SK-N-SH (cell line): ENCODE measurements at regions not wholly inside any gene's neighbourhood (a gene's known extent, or its start where the extent isn't known, plus 50 kb on each side); places are given as distances from the start of the nearest gene placed in this dataset.
"Not testable (repeated sequence)": the region's sequence is repeated elsewhere in the genome, so short reads cannot be mapped to it uniquely, and the experiment has no call there.

Source experiments
- CTCF ChIA-PET: fragments of 300-600, 350-600 bp; formaldehyde crosslinking; extraction: SDS; loops from one replicate; lab custom pipeline; 2021; lab: Yijun Ruan, JAX
- POLR2A ChIA-PET: fragments of 350-600 bp; sonication (Branson Sonifier 250); formaldehyde crosslinking; extraction: SDS; loops from one replicate; lab custom pipeline; 2020; ENCODE audit warnings: antibody characterized with exemption, inconsistent platforms; lab: Yijun Ruan, JAX
- DNase-seq: peaks from one replicate; pipeline ENCODE4 v3.0.0; 2012
- H2AFZ ChIP-seq: fragments of 200-600 bp; sonication (generic); 2 replicates; pipeline ENCODE4 v1.8.1; 2016; ENCODE audit warnings: antibody characterized with exemption, mild to moderate bottlenecking, low read depth
- H3F3A ChIP-seq: fragments of 200-600 bp; sonication (generic); replicated peaks from 2 replicates; pipeline ENCODE3; 2016; ENCODE audit warnings: antibody characterized with exemption, mild to moderate bottlenecking; ENCODE audit not compliant: insufficient read depth
- H3K27ac ChIP-seq, 2 experiments: fragments of 200-500 bp in 1 of 2; fragments of 200-600 bp in 1 of 2; sonication (Bioruptor generic) in 1 of 2; sonication (generic), shearing (Covaris generic) in 1 of 2; 2 replicates each; pipeline versions ENCODE4 v1.5.1 to v1.6.1; 2014 to 2016; ENCODE audit warnings: low read depth in 2 of 2, inconsistent platforms in 1 of 2, low read length in 1 of 2, mild to moderate bottlenecking in 1 of 2, mixed read lengths in 1 of 2
- H3K27me3 ChIP-seq: fragments of 200-600 bp; sonication (generic), shearing (Covaris generic); 2 replicates; pipeline ENCODE4 v1.6.1; 2016; ENCODE audit warnings: mixed run types; ENCODE audit not compliant: insufficient read depth
- H3K36me3 ChIP-seq, 2 experiments: fragments of 200-500 bp in 1 of 2; fragments of 200-600 bp in 1 of 2; sonication (Bioruptor generic) in 1 of 2; sonication (generic) in 1 of 2; replicated peaks in 1 of 2; 2 replicates each; pipeline versions ENCODE3 to v1.5.1; 2014 to 2016; ENCODE audit warnings: low read length in 1 of 2, mild to moderate bottlenecking in 1 of 2; ENCODE audit not compliant: insufficient read depth in 2 of 2, control insufficient read depth in 1 of 2
- H3K4me1 ChIP-seq, 2 experiments: fragments of 200-500 bp in 1 of 2; fragments of 200-600 bp in 1 of 2; sonication (Bioruptor generic) in 1 of 2; sonication (generic), shearing (Covaris generic) in 1 of 2; 2 replicates each; pipeline versions ENCODE4 v1.5.1 to v1.6.1; 2014 to 2016; ENCODE audit warnings: low read depth in 1 of 2, low read length in 1 of 2, mixed run types in 1 of 2; ENCODE audit not compliant: insufficient read depth in 2 of 2, control insufficient read depth in 1 of 2
- H3K4me2 ChIP-seq: fragments of 200-600 bp; sonication (generic), shearing (Covaris generic); 2 replicates; pipeline ENCODE4 v1.6.1; 2017; ENCODE audit warnings: mixed run types
- H3K4me3 ChIP-seq, 2 experiments: fragments of 200-500 bp in 1 of 2; fragments of 200-600 bp in 1 of 2; sonication (Bioruptor generic) in 1 of 2; sonication (generic), shearing (Covaris generic) in 1 of 2; 2 replicates each; pipeline versions ENCODE4 v1.5.1 to v1.8.1; 2014 to 2016; ENCODE audit warnings: low read depth in 2 of 2, inconsistent platforms in 1 of 2, low read length in 1 of 2, mild to moderate bottlenecking in 1 of 2, mixed read lengths in 1 of 2, moderate library complexity in 1 of 2
- H3K79me2 ChIP-seq: fragments of 200-600 bp; sonication (generic); 2 replicates; pipeline ENCODE4 v1.8.1; 2017; ENCODE audit warnings: mild to moderate bottlenecking; ENCODE audit not compliant: insufficient read depth
- H3K9ac ChIP-seq: fragments of 200-600 bp; sonication (generic); 2 replicates; pipeline ENCODE4 v1.6.1; 2017; ENCODE audit warnings: mixed run types
- H3K9me2 ChIP-seq: fragments of 200-600 bp; sonication (generic); 2 replicates; pipeline ENCODE4 v1.6.1; 2017; ENCODE audit warnings: mixed run types
- H3K9me3 ChIP-seq: fragments of 200-600 bp; sonication (generic); 2 replicates; pipeline ENCODE4 v1.6.1; 2017; ENCODE audit warnings: mixed run types, mild to moderate bottlenecking, moderate library complexity
- H4K20me1 ChIP-seq: fragments of 200-600 bp; sonication (generic); 2 replicates; pipeline ENCODE4 v1.6.1; 2017; ENCODE audit warnings: mild to moderate bottlenecking, mixed run types; ENCODE audit not compliant: insufficient read depth
- EZH2phosphoT487 ChIP-seq: fragments of 200-600 bp; sonication (generic); IDR thresholded peaks from 2 replicates; pipeline ENCODE4 v1.6.1; 2017; ENCODE audit warnings: low read depth, mixed run types, mild to moderate bottlenecking, antibody characterized with exemption, moderate library complexity, borderline replicate concordance
- GATA2 ChIP-seq: sonication (generic); formaldehyde crosslinking; IDR thresholded peaks from 2 replicates; pipeline ENCODE4 v1.5.0; 2020; ENCODE audit warnings: mild to moderate bottlenecking, missing genetic modification reagents
- IRF3 ChIP-seq: fragments of 150-350 bp; IDR thresholded peaks from 2 replicates; pipeline ENCODE4 v1.6.1; 2016; ENCODE audit warnings: mild to moderate bottlenecking, low read depth, low read length
- JUND ChIP-seq: IDR thresholded peaks from 2 replicates; pipeline ENCODE4 v1.4.0; 2012
- MAX ChIP-seq: IDR thresholded peaks from 2 replicates; pipeline ENCODE4 v1.4.0; 2012; ENCODE audit warnings: low read depth
- RAD21 ChIP-seq: IDR thresholded peaks from 2 replicates; pipeline ENCODE4 v1.6.1; 2012; ENCODE audit warnings: mild to moderate bottlenecking, low read length
- RCOR1 ChIP-seq: fragments of 150-350 bp; IDR thresholded peaks from 2 replicates; pipeline ENCODE4 v1.6.1; 2017; ENCODE audit warnings: antibody characterized with exemption, low read length
- REST ChIP-seq: IDR thresholded peaks from 2 replicates; pipeline ENCODE4 v1.6.1; 2012; ENCODE audit warnings: mild to moderate bottlenecking, low read depth, low read length, moderate library complexity
- RXRA ChIP-seq: IDR thresholded peaks from 2 replicates; pipeline ENCODE4 v1.4.0; 2012; ENCODE audit warnings: low read depth, mild to moderate bottlenecking, borderline replicate concordance
- SIN3A ChIP-seq: IDR thresholded peaks from 2 replicates; pipeline ENCODE4 v1.6.1; 2012; ENCODE audit warnings: low read depth, mild to moderate bottlenecking, low read length, moderate library complexity, borderline replicate concordance
- SMC3 ChIP-seq: IDR thresholded peaks from 2 replicates; pipeline ENCODE4 v1.6.1; 2012; ENCODE audit warnings: low read depth, low read length, improper control_type of control experiment
- USF2 ChIP-seq: fragments of 150-350 bp; IDR thresholded peaks from 2 replicates; pipeline ENCODE4 v1.6.1; 2017; ENCODE audit warnings: antibody characterized with exemption, low read length, low read depth, borderline replicate concordance
- YY1 ChIP-seq: IDR thresholded peaks from 2 replicates; pipeline ENCODE4 v1.4.0; 2012; ENCODE audit warnings: low read depth, mild to moderate bottlenecking
- WGBS: methylation state at CpG from one replicate; pipeline ENCODE4 v1.1.6; 2017; ENCODE audit warnings: low lambda C conversion rate; 5-methylcytosine and 5-hydroxymethylcytosine counted together

- H3K4me1 ChIP-seq, H4K20me1 ChIP-seq, H3K27ac ChIP-seq, H3K9me2 ChIP-seq, H3K9ac ChIP-seq, H3K27me3 ChIP-seq, DNase-seq, H3K4me2 ChIP-seq, H3K9me3 ChIP-seq, H3F3A ChIP-seq, H3K36me3 ChIP-seq, POLR2A ChIA-PET, H3K4me3 ChIP-seq, H3K79me2 ChIP-seq, H2AFZ ChIP-seq: not testable (repeated sequence)
- 9% methylated on average over 9 of the region's 20 CpGs for WGBS
- CTCF ChIA-PET = interaction anchor here (0.5 kb wide), 1 partner anchor 585 kb away, joined by 3 read pairs; no protein-coding TSS in a partner anchor
Measured at GRCh38 chr4:164141755-164142375, 612.1 kb upstream of the SMIM31 start.

GRCh38 chr4:164154416-164154815 is 599.5 kb upstream of the SMIM31 start:
- Histone ChIP-seq H3K4me3 (no peak overlapping the region), H3K36me3 (no peaks in the 10 kb centered on the region), H3K9me2 (no peaks in the 10 kb centered on the region), H4K20me1 (no peaks in the 10 kb centered on the region), H3K79me2 (no peaks in the 10 kb centered on the region), H3K27ac (no peak overlapping the region), H3K4me1 (no peaks in the 10 kb centered on the region), H3K9ac (no peak overlapping the region), H3K9me3 (no peaks in the 10 kb centered on the region; the same call in 1 of the 2 replicates), H3F3A (no peaks in the 10 kb centered on the region), H3K27me3 (no peaks in the 10 kb centered on the region), H3K4me2 (no peak overlapping the region), H2AFZ (no peak overlapping the region)
- no peak for DNase-seq
- POLR2A ChIA-PET = no interaction called here
- CTCF ChIA-PET = interaction anchor here (0.9 to 1.0 kb wide), 2 partner anchors 12 to 13 kb away, joined by 3 to 4 read pairs; no protein-coding TSS in a partner anchor
- 3% methylated on average over 4 of the region's 4 CpGs for WGBS
- TF ChIP-seq RCOR1 (no peak), YY1 (no peak), SIN3A (no peak), JUND (no peak), GATA2 (CRISPR knock-in tag) (no peak), SMC3 (no peak), EZH2phosphoT487 (no peak), USF2 (no peak), MAX (no peak), RXRA (no peak), RAD21 (no peak), IRF3 (no peak), REST (no peak)
- TF ChIP-seq, all 33 proteins: peak for 0
